GM23338 (cell line): ENCODE measurements at regions not wholly inside any gene's neighbourhood (a gene's known extent, or its start where the extent isn't known, plus 50 kb on each side); places are given as distances from the start of the nearest gene placed in this dataset.

ENCODE experiments used
- ATAC-seq: fragments of 200-7000 bp; cut with Tn5 transposase; 3 replicates; pipeline ENCODE4 v1.9.1; 2020
- DNase-seq: peaks from one replicate; pipeline ENCODE4 v3.0.0-alpha.2; 2015; ENCODE audit warnings: low spot score
- H2AFZ ChIP-seq: fragments of 200-600 bp; sonication (generic); 2 replicates; pipeline ENCODE4 v1.8.0; 2016; ENCODE audit warnings: antibody characterized with exemption, mild to moderate bottlenecking, moderate library complexity
- H3F3A ChIP-seq: fragments of 200-600 bp; sonication (generic); replicated peaks from 2 replicates; pipeline ENCODE4 v1.8.0; 2017; ENCODE audit warnings: antibody characterized with exemption, mixed run types, low read depth
- H3K27ac ChIP-seq: fragments of 200-600 bp; sonication (generic); 2 replicates; pipeline ENCODE4 v1.6.1; 2016; ENCODE audit warnings: low read depth
- H3K27me3 ChIP-seq: fragments of 200-600 bp; sonication (generic); 2 replicates; pipeline ENCODE4 v1.8.0; 2016; ENCODE audit warnings: mild to moderate bottlenecking, mixed run types, moderate library complexity; ENCODE audit not compliant: insufficient read depth
- H3K36me3 ChIP-seq: fragments of 200-600 bp; sonication (generic); 2 replicates; pipeline ENCODE4 v1.8.0; 2016; ENCODE audit warnings: mild to moderate bottlenecking; ENCODE audit not compliant: insufficient read depth
- H3K4me1 ChIP-seq: fragments of 200-600 bp; sonication (generic); 2 replicates; pipeline ENCODE4 v1.8.0; 2016; ENCODE audit warnings: mild to moderate bottlenecking, moderate library complexity; ENCODE audit not compliant: insufficient read depth
- H3K4me2 ChIP-seq: fragments of 200-600 bp; sonication (generic); 2 replicates; pipeline ENCODE4 v1.7.1; 2017; ENCODE audit warnings: mixed run types
- H3K4me3 ChIP-seq: fragments of 200-600 bp; sonication (generic); 2 replicates; pipeline ENCODE4 v1.6.1; 2016; ENCODE audit warnings: mixed run types
- H3K79me2 ChIP-seq: fragments of 200-600 bp; sonication (generic); replicated peaks from 2 replicates; pipeline ENCODE4 v1.8.0; 2017; ENCODE audit warnings: mild to moderate bottlenecking; ENCODE audit not compliant: insufficient read depth
- H3K9me2 ChIP-seq: fragments of 200-600 bp; sonication (generic); 2 replicates; pipeline ENCODE4 v1.8.0; 2017; ENCODE audit not compliant: insufficient read depth
- H4K20me1 ChIP-seq: fragments of 200-600 bp; sonication (generic); replicated peaks from 2 replicates; pipeline ENCODE4 v1.8.0; 2017; ENCODE audit warnings: mild to moderate bottlenecking; ENCODE audit not compliant: insufficient read depth
- H3K27ac Mint-ChIP-seq: 2 replicates; pipeline ENCODE4 v1.8.0; 2020; ENCODE audit warnings: inconsistent platforms, mild to moderate bottlenecking, moderate library complexity, mixed read lengths
- H3K27me3 Mint-ChIP-seq: 3 replicates; pipeline ENCODE4 v1.8.0; 2022; ENCODE audit warnings: low read depth, mild to moderate bottlenecking, moderate library complexity, mixed read lengths, inconsistent platforms; ENCODE audit not compliant: insufficient read depth, poor library complexity
- H3K36me3 Mint-ChIP-seq: 3 replicates; pipeline ENCODE4 v1.8.0; 2021; ENCODE audit warnings: low read depth, mild to moderate bottlenecking, inconsistent platforms, moderate library complexity, mixed read lengths
- H3K4me1 Mint-ChIP-seq: 3 replicates; pipeline ENCODE4 v1.8.0; 2020; ENCODE audit warnings: mild to moderate bottlenecking, inconsistent platforms, mixed read lengths
- H3K4me3 Mint-ChIP-seq: 3 replicates; pipeline ENCODE4 v1.8.0; 2021; ENCODE audit warnings: moderate library complexity, mild to moderate bottlenecking, inconsistent platforms, mixed read lengths
- H3K9me3 Mint-ChIP-seq: 3 replicates; pipeline ENCODE4 v1.8.0; 2020; ENCODE audit warnings: moderate library complexity, mild to moderate bottlenecking, inconsistent platforms, mixed read lengths
- CREB1 ChIP-seq: fragments of 250-450 bp; sonication (Bioruptor Pico); IDR thresholded peaks from 2 replicates; pipeline ENCODE4 v1.5.0; 2020; ENCODE audit warnings: low read depth, mild to moderate bottlenecking, moderate library complexity
- EZH2 ChIP-seq: fragments of 200-600 bp; sonication (generic); IDR thresholded peaks from one replicate; pipeline ENCODE4 v1.8.0; 2017; ENCODE audit warnings: antibody characterized with exemption, mild to moderate bottlenecking, low read depth; ENCODE audit not compliant: unreplicated experiment
- EZH2phosphoT487 ChIP-seq: fragments of 200-600 bp; sonication (generic); IDR thresholded peaks from one replicate; pipeline ENCODE4 v1.8.1; 2018; ENCODE audit warnings: antibody characterized with exemption; ENCODE audit not compliant: unreplicated experiment
- JUNB ChIP-seq: IDR thresholded peaks from one replicate; pipeline ENCODE4 v1.6.1; 2016; ENCODE audit warnings: antibody characterized with exemption; ENCODE audit not compliant: unreplicated experiment
- NANOG ChIP-seq: IDR thresholded peaks from 2 replicates; pipeline ENCODE4 v1.6.1; 2016; ENCODE audit warnings: antibody characterized with exemption, borderline replicate concordance
- POLR2AphosphoS5 ChIP-seq: IDR thresholded peaks from 2 replicates; pipeline ENCODE4 v1.6.1; 2016; ENCODE audit warnings: antibody characterized with exemption, low read depth
- STAT1 ChIP-seq: IDR thresholded peaks from one replicate; pipeline ENCODE4 v1.6.1; 2016; ENCODE audit warnings: antibody characterized with exemption; ENCODE audit not compliant: unreplicated experiment
- ZNF114 ChIP-seq: fragments of 250-450 bp; sonication (Bioruptor Pico); IDR thresholded peaks from 2 replicates; pipeline ENCODE4 v1.5.0; 2020; ENCODE audit warnings: mild to moderate bottlenecking, moderate library complexity
- ZNF331 ChIP-seq: fragments of 250-450 bp; sonication (Bioruptor Pico); IDR thresholded peaks from 2 replicates; pipeline ENCODE4 v1.5.0; 2020; ENCODE audit warnings: low read depth, mild to moderate bottlenecking, moderate library complexity
- TF ChIP-seq, protein P1 (sequence below): IDR thresholded peaks from one replicate; pipeline ENCODE4 v1.6.1; 2018; ENCODE audit warnings: antibody characterized with exemption; ENCODE audit not compliant: unreplicated experiment
- TF ChIP-seq, protein P2 (sequence below): IDR thresholded peaks from 2 replicates; pipeline ENCODE4 v1.6.1; 2016; ENCODE audit warnings: antibody characterized with exemption
- TF ChIP-seq, protein P3 (sequence below), 2 experiments: fragments of 200-600 bp in 1 of 2; sonication (generic) in 1 of 2; conservative IDR thresholded peaks; 2 replicates each; pipeline versions ENCODE4 v1.5.1 to v1.6.1; 2016 to 2017; ENCODE audit warnings: antibody characterized with exemption in 2 of 2, low read depth in 2 of 2, mild to moderate bottlenecking in 2 of 2, moderate library complexity in 1 of 2
- TF ChIP-seq, protein P4 (sequence below): fragments of 250-450 bp; sonication (Bioruptor Pico); IDR thresholded peaks from 2 replicates; pipeline ENCODE4 v1.5.0; 2020; ENCODE audit warnings: mild to moderate bottlenecking, moderate library complexity

DNA sequence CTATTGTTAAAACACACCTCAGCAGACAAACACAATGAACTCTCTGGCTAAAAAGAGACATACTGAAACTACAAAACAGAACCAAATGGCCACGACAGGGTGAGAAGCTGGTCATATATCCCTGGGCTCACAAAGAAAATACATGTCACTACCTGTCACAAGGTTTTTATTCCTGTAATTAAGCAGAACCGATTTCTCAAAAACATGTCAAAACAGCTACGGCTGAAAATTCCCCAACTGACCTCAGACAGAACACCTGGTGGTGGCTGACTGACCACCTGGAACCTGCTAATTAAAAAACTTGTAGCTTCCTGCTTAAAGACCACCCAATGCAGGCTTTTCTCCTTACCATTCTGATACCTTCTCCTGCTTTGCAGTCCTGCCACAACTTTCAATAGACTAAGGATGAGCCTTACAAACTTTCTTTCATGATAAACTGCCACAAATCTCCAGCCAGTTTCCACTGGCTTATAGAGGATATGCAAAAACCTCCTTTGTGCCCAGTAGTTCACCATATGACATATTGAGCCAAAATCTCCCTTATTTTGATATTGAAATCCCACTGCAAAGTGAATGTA is 571.9 kb downstream of the SPOCK3 start:
- peak overlapping the region; percentile 82 for H3K27ac Mint-ChIP-seq
- peak overlapping the region; percentile 91; the same call in 1 of the 2 replicates for H2AFZ ChIP-seq
- peaks cover 12% of the 10 kb centered on the region; the same call in 2 of the 3 replicates for H3K4me1 Mint-ChIP-seq

More for the DNA sequence above, 571.9 kb downstream of the SPOCK3 start:
- Mint-ChIP-seq H3K36me3 (no peaks in the 10 kb centered on the region), H3K9me3 (no peaks in the 10 kb centered on the region), H3K4me3 (no peak overlapping the region), H3K27me3 (no peaks in the 10 kb centered on the region)
- H3K27me3 ChIP-seq, result no peaks in the 10 kb centered on the region
- no peak for DNase-seq
- H3K4me1 ChIP-seq, result peaks cover 9% of the 10 kb centered on the region; the same call in 1 of the 2 replicates
- H3K79me2 ChIP-seq, result no peaks in the 10 kb centered on the region
- H3K4me3 ChIP-seq, result no peak overlapping the region
- no peaks in the 10 kb centered on the region for H4K20me1 ChIP-seq
- no peaks in the 10 kb centered on the region for H3F3A ChIP-seq
- ATAC-seq, result no peak
- H3K9me2 ChIP-seq, result no peaks in the 10 kb centered on the region
- no peak overlapping the region for H3K4me2 ChIP-seq
- no peaks in the 10 kb centered on the region for H3K36me3 ChIP-seq
- peak overlapping the region; percentile 48; the same call in 1 of the 2 replicates for H3K27ac ChIP-seq
- TF ChIP-seq, protein P1, sequence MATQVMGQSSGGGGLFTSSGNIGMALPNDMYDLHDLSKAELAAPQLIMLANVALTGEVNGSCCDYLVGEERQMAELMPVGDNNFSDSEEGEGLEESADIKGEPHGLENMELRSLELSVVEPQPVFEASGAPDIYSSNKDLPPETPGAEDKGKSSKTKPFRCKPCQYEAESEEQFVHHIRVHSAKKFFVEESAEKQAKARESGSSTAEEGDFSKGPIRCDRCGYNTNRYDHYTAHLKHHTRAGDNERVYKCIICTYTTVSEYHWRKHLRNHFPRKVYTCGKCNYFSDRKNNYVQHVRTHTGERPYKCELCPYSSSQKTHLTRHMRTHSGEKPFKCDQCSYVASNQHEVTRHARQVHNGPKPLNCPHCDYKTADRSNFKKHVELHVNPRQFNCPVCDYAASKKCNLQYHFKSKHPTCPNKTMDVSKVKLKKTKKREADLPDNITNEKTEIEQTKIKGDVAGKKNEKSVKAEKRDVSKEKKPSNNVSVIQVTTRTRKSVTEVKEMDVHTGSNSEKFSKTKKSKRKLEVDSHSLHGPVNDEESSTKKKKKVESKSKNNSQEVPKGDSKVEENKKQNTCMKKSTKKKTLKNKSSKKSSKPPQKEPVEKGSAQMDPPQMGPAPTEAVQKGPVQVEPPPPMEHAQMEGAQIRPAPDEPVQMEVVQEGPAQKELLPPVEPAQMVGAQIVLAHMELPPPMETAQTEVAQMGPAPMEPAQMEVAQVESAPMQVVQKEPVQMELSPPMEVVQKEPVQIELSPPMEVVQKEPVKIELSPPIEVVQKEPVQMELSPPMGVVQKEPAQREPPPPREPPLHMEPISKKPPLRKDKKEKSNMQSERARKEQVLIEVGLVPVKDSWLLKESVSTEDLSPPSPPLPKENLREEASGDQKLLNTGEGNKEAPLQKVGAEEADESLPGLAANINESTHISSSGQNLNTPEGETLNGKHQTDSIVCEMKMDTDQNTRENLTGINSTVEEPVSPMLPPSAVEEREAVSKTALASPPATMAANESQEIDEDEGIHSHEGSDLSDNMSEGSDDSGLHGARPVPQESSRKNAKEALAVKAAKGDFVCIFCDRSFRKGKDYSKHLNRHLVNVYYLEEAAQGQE, result no peak
- no peak for TF ChIP-seq JUNB
- no peak for TF ChIP-seq STAT1
- TF ChIP-seq CREB1 (CRISPR knock-in tag), result no peak
- TF ChIP-seq ZNF114 (CRISPR knock-in tag), result no peak
- TF ChIP-seq, protein P2, sequence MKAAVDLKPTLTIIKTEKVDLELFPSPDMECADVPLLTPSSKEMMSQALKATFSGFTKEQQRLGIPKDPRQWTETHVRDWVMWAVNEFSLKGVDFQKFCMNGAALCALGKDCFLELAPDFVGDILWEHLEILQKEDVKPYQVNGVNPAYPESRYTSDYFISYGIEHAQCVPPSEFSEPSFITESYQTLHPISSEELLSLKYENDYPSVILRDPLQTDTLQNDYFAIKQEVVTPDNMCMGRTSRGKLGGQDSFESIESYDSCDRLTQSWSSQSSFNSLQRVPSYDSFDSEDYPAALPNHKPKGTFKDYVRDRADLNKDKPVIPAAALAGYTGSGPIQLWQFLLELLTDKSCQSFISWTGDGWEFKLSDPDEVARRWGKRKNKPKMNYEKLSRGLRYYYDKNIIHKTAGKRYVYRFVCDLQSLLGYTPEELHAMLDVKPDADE, result no peak
- no peak for TF ChIP-seq POLR2AphosphoS5
- TF ChIP-seq, protein P3, sequence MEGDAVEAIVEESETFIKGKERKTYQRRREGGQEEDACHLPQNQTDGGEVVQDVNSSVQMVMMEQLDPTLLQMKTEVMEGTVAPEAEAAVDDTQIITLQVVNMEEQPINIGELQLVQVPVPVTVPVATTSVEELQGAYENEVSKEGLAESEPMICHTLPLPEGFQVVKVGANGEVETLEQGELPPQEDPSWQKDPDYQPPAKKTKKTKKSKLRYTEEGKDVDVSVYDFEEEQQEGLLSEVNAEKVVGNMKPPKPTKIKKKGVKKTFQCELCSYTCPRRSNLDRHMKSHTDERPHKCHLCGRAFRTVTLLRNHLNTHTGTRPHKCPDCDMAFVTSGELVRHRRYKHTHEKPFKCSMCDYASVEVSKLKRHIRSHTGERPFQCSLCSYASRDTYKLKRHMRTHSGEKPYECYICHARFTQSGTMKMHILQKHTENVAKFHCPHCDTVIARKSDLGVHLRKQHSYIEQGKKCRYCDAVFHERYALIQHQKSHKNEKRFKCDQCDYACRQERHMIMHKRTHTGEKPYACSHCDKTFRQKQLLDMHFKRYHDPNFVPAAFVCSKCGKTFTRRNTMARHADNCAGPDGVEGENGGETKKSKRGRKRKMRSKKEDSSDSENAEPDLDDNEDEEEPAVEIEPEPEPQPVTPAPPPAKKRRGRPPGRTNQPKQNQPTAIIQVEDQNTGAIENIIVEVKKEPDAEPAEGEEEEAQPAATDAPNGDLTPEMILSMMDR (conservative IDR thresholded peaks at IDR 0.05; ENCODE audit: low read depth in 2 of 2), result no peak
- TF ChIP-seq EZH2phosphoT487, result no peak
- TF ChIP-seq NANOG, result no peak
- no peak for TF ChIP-seq ZNF331 (CRISPR knock-in tag)
- no peak for TF ChIP-seq EZH2
- TF ChIP-seq, protein P4, sequence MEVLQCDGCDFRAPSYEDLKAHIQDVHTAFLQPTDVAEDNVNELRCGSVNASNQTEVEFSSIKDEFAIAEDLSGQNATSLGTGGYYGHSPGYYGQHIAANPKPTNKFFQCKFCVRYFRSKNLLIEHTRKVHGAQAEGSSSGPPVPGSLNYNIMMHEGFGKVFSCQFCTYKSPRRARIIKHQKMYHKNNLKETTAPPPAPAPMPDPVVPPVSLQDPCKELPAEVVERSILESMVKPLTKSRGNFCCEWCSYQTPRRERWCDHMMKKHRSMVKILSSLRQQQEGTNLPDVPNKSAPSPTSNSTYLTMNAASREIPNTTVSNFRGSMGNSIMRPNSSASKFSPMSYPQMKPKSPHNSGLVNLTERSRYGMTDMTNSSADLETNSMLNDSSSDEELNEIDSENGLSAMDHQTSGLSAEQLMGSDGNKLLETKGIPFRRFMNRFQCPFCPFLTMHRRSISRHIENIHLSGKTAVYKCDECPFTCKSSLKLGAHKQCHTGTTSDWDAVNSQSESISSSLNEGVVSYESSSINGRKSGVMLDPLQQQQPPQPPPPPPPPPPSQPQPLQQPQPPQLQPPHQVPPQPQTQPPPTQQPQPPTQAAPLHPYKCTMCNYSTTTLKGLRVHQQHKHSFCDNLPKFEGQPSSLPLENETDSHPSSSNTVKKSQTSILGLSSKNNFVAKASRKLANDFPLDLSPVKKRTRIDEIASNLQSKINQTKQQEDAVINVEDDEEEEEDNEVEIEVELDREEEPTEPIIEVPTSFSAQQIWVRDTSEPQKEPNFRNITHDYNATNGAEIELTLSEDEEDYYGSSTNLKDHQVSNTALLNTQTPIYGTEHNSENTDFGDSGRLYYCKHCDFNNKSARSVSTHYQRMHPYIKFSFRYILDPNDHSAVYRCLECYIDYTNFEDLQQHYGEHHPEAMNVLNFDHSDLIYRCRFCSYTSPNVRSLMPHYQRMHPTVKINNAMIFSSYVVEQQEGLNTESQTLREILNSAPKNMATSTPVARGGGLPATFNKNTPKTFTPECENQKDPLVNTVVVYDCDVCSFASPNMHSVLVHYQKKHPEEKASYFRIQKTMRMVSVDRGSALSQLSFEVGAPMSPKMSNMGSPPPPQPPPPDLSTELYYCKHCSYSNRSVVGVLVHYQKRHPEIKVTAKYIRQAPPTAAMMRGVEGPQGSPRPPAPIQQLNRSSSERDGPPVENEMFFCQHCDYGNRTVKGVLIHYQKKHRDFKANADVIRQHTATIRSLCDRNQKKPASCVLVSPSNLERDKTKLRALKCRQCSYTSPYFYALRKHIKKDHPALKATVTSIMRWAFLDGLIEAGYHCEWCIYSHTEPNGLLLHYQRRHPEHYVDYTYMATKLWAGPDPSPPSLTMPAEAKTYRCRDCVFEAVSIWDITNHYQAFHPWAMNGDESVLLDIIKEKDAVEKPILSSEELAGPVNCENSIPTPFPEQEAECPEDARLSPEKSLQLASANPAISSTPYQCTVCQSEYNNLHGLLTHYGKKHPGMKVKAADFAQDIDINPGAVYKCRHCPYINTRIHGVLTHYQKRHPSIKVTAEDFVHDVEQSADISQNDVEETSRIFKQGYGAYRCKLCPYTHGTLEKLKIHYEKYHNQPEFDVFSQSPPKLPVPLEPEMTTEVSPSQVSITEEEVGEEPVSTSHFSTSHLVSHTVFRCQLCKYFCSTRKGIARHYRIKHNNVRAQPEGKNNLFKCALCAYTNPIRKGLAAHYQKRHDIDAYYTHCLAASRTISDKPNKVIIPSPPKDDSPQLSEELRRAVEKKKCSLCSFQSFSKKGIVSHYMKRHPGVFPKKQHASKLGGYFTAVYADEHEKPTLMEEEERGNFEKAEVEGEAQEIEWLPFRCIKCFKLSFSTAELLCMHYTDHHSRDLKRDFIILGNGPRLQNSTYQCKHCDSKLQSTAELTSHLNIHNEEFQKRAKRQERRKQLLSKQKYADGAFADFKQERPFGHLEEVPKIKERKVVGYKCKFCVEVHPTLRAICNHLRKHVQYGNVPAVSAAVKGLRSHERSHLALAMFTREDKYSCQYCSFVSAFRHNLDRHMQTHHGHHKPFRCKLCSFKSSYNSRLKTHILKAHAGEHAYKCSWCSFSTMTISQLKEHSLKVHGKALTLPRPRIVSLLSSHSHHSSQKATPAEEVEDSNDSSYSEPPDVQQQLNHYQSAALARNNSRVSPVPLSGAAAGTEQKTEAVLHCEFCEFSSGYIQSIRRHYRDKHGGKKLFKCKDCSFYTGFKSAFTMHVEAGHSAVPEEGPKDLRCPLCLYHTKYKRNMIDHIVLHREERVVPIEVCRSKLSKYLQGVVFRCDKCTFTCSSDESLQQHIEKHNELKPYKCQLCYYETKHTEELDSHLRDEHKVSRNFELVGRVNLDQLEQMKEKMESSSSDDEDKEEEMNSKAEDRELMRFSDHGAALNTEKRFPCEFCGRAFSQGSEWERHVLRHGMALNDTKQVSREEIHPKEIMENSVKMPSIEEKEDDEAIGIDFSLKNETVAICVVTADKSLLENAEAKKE (CRISPR knock-in tag), result no peak
